HCT116 (cell line): ENCODE measurements at regions not wholly inside any gene's neighbourhood (a gene's known extent, or its start where the extent isn't known, plus 50 kb on each side); places are given as distances from the start of the nearest gene placed in this dataset.

Experiments used
- ATAC-seq: fragments of 200-7000 bp; cut with Tn5 transposase; 2 replicates; pipeline ENCODE4 v1.9.1; 2020; ENCODE audit warnings: mild to moderate bottlenecking, moderate library complexity
- BruUV-seq: library from RNA; stranded (reverse); fragments of 400-500 nt; replicated peaks from 2 replicates; lab custom pipeline; 2021; lab: Mats Ljungman, UMichigan
- CTCF ChIA-PET: fragments of 300-600 bp; sonication (Branson Sonifier 250); formaldehyde crosslinking; loops from one replicate; lab custom pipeline; 2021; ENCODE audit warnings: antibody characterized with exemption; lab: Charles Lee
- POLR2A ChIA-PET: fragments of 300-600, 350-600 bp; sonication (Branson Sonifier 250); formaldehyde crosslinking; loops from one replicate; lab custom pipeline; 2021; ENCODE audit warnings: antibody characterized with exemption; lab: Charles Lee
- RAD21 ChIA-PET, 2 experiments: fragments of 300-600 bp; sonication (Branson Sonifier 250); formaldehyde crosslinking; loops; one replicate each; lab custom pipeline; 2023; ENCODE audit warnings: low total read pairs in 2 of 2; ENCODE audit not compliant: uncharacterized antibody in 2 of 2, unreplicated experiment in 2 of 2, low non-redundant PET in 1 of 2; lab: Charles Lee
- DNase-seq: peaks from one replicate; pipeline ENCODE4 v3.0.0-alpha.2; 2010; ENCODE audit warnings: low read depth, low spot score
- H2AFZ ChIP-seq: fragments of 200-600 bp; shearing (Covaris generic), sonication (generic); 2 replicates; pipeline ENCODE4 v1.6.1; 2017; ENCODE audit warnings: low read depth, mixed run types, mixed read lengths, antibody characterized with exemption, low read length; ENCODE audit not compliant: poor library complexity, severe bottlenecking
- H3K27ac ChIP-seq: 2 replicates; pipeline ENCODE4 v1.5.1; 2012; ENCODE audit warnings: low read depth, low read length
- H3K27me3 ChIP-seq: fragments of 200-600 bp; sonication (generic); 2 replicates; pipeline ENCODE4 v1.6.1; 2016; ENCODE audit warnings: mixed run types, low read length, mixed read lengths; ENCODE audit not compliant: insufficient read depth
- H3K36me3 ChIP-seq, 2 experiments: fragments of 200-500 bp in 1 of 2; fragments of 200-600 bp in 1 of 2; sonication (Bioruptor generic) in 1 of 2; sonication (generic) in 1 of 2; 2 replicates each; pipeline versions ENCODE4 v1.5.1 to v1.6.1; 2014 to 2016; ENCODE audit warnings: low read length in 2 of 2, inconsistent platforms in 1 of 2, mixed read lengths in 1 of 2, mixed run types in 1 of 2; ENCODE audit not compliant: insufficient read depth in 2 of 2, control insufficient read depth in 1 of 2
- H3K4me1 ChIP-seq, 2 experiments: fragments of 200-600 bp in 1 of 2; sonication (generic) in 1 of 2; 2 replicates each; pipeline versions ENCODE4 v1.5.1 to v1.6.1; 2012 to 2017; ENCODE audit warnings: low read length in 2 of 2, inconsistent platforms in 1 of 2, mild to moderate bottlenecking in 1 of 2, mixed read lengths in 1 of 2, mixed run types in 1 of 2, moderate library complexity in 1 of 2; ENCODE audit not compliant: insufficient read depth in 2 of 2, control insufficient read depth in 1 of 2
- H3K4me2 ChIP-seq: fragments of 200-600 bp; sonication (generic); 2 replicates; pipeline ENCODE4 v1.6.1; 2017; ENCODE audit warnings: mixed run types, low read length, mixed read lengths
- H3K4me3 ChIP-seq, 2 experiments: fragments of 200-600 bp in 1 of 2; sonication (generic) in 1 of 2; replicated peaks in 1 of 2; 2 replicates each; pipeline ENCODE4 v1.5.1; 2011 to 2016; ENCODE audit warnings: low read length in 2 of 2, control low read depth in 1 of 2, low read depth in 1 of 2, mild to moderate bottlenecking in 1 of 2, mixed read lengths in 1 of 2, mixed run types in 1 of 2
- H3K79me2 ChIP-seq: fragments of 200-600 bp; sonication (generic); 2 replicates; pipeline ENCODE4 v1.6.1; 2017; ENCODE audit warnings: mild to moderate bottlenecking, mixed run types, low read length, moderate library complexity, mixed read lengths; ENCODE audit not compliant: insufficient read depth
- H3K9ac ChIP-seq: fragments of 200-600 bp; sonication (generic); 2 replicates; pipeline ENCODE4 v1.6.1; 2016; ENCODE audit warnings: low read length, mixed read lengths
- H3K9me2 ChIP-seq: fragments of 200-600 bp; sonication (generic), shearing (Covaris generic); 2 replicates; pipeline ENCODE4 v1.6.1; 2017; ENCODE audit warnings: mixed run types, mild to moderate bottlenecking, moderate library complexity; ENCODE audit not compliant: insufficient read depth
- H3K9me3 ChIP-seq, 2 experiments: fragments of 200-500 bp in 1 of 2; fragments of 200-600 bp in 1 of 2; sonication (Bioruptor generic) in 1 of 2; sonication (generic) in 1 of 2; 2 replicates each; pipeline ENCODE4 v1.6.1; 2014 to 2017; ENCODE audit warnings: low read length in 2 of 2, mixed read lengths in 2 of 2, inconsistent platforms in 1 of 2, low read depth in 1 of 2, mild to moderate bottlenecking in 1 of 2, mixed run types in 1 of 2, moderate library complexity in 1 of 2; ENCODE audit not compliant: control insufficient read depth in 1 of 2, insufficient read depth in 1 of 2
- H4K20me1 ChIP-seq: fragments of 200-600 bp; sonication (generic), shearing (Covaris generic); 2 replicates; pipeline ENCODE4 v1.6.1; 2017; ENCODE audit warnings: mixed run types, mild to moderate bottlenecking, moderate library complexity; ENCODE audit not compliant: insufficient read depth
- ATF3 ChIP-seq: IDR thresholded peaks from 2 replicates; pipeline ENCODE4 v1.6.1; 2012
- CEBPB ChIP-seq: IDR thresholded peaks from 2 replicates; pipeline ENCODE4 v1.6.1; 2012; ENCODE audit warnings: low read depth
- EGR1 ChIP-seq: IDR thresholded peaks from 2 replicates; pipeline ENCODE4 v1.6.1; 2012; ENCODE audit warnings: low read depth
- EZH2phosphoT487 ChIP-seq: fragments of 200-600 bp; IDR thresholded peaks from 2 replicates; pipeline ENCODE4 v1.6.1; 2018; ENCODE audit warnings: antibody characterized with exemption, borderline replicate concordance
- FOSL1 ChIP-seq: IDR thresholded peaks from 2 replicates; pipeline ENCODE4 v1.6.1; 2012; ENCODE audit warnings: low read depth
- JUND ChIP-seq: IDR thresholded peaks from 2 replicates; pipeline ENCODE4 v1.6.1; 2012
- POLR2A ChIP-seq: IDR thresholded peaks from 2 replicates; pipeline ENCODE4 v1.7.0; 2011; ENCODE audit warnings: borderline replicate concordance; ENCODE audit not compliant: insufficient read depth, insufficient read length; ENCODE audit errors: extremely low read depth
- POLR2AphosphoS5 ChIP-seq: IDR thresholded peaks from 2 replicates; pipeline ENCODE4 v1.6.1; 2011; ENCODE audit warnings: mild to moderate bottlenecking, low read depth, low read length, moderate library complexity
- RAD21 ChIP-seq: IDR thresholded peaks from 2 replicates; pipeline ENCODE4 v1.6.1; 2012; ENCODE audit warnings: low read depth, mild to moderate bottlenecking
- SP1 ChIP-seq: IDR thresholded peaks from 2 replicates; pipeline ENCODE4 v1.6.1; 2012; ENCODE audit warnings: low read depth
- SRF ChIP-seq: IDR thresholded peaks from 2 replicates; pipeline ENCODE4 v1.6.1; 2012; ENCODE audit warnings: low read depth
- TCF7L2 ChIP-seq: IDR thresholded peaks from 2 replicates; pipeline ENCODE4 v1.7.0; 2011; ENCODE audit warnings: borderline replicate concordance, inconsistent platforms; ENCODE audit not compliant: insufficient read depth, insufficient read length; ENCODE audit errors: extremely low read depth
- YY1 ChIP-seq: IDR thresholded peaks from 2 replicates; pipeline ENCODE4 v1.6.1; 2011; ENCODE audit warnings: low read length, low read depth, moderate library complexity, mild to moderate bottlenecking; ENCODE audit not compliant: insufficient replicate concordance; ENCODE audit errors: extremely low read depth
- ZBTB33 ChIP-seq: IDR thresholded peaks from 2 replicates; pipeline ENCODE4 v1.6.1; 2011; ENCODE audit warnings: mild to moderate bottlenecking, low read length, moderate library complexity; ENCODE audit not compliant: insufficient replicate concordance; ENCODE audit errors: extremely low read depth
- ZFX ChIP-seq: fragments of 450-650 bp; IDR thresholded peaks from 2 replicates; pipeline ENCODE4 v1.6.1; 2017
- intact Hi-C: fragments of 100-400 bp; cut with micrococcal nuclease; formaldehyde crosslinking; loops from 2 replicates; pipeline ENCODE4 v1.10.0; 2022

GRCh38 chr2:100670232-100670631 is 107.4 kb downstream of the PDCL3 start:
- TF ChIP-seq POLR2A (no peak), ZFX (no peak), RAD21 (no peak), FOSL1 (no peak), SRF (no peak), SP1 (no peak), EGR1 (no peak), JUND (no peak), EZH2phosphoT487 (no peak), TCF7L2 (no peak), CEBPB (no peak), POLR2AphosphoS5 (no peak), YY1 (no peak), ATF3 (no peak), ZBTB33 (no peak)
- ChIA-PET POLR2A (no interaction called here), RAD21 (no interaction called here), CTCF (no interaction called here)
- H3K4me2 ChIP-seq, result no peak overlapping the region
- intact Hi-C loops, result no loop called here
- H3K4me1 ChIP-seq, result no peaks in the 10 kb centered on the region
- H3K9me3 ChIP-seq, result no peaks in the 10 kb centered on the region
- H3K4me3 ChIP-seq, result no peak overlapping the region
- H2AFZ ChIP-seq, result no peak overlapping the region
- H3K9me2 ChIP-seq, result no peaks in the 10 kb centered on the region
- H4K20me1 ChIP-seq, result no peaks in the 10 kb centered on the region
- H3K27me3 ChIP-seq, result no peaks in the 10 kb centered on the region
- H3K36me3 ChIP-seq, result no peaks in the 10 kb centered on the region
- H3K27ac ChIP-seq, result no peak overlapping the region
- DNase-seq (no peak), ATAC-seq (no peak)
- H3K9ac ChIP-seq, result no peak overlapping the region
- no TSS peak for BruUV-seq
- no peaks in the 10 kb centered on the region for H3K79me2 ChIP-seq
